Omental fat pad (tissue), 3 donors: ENCODE measurements at regions not wholly inside any gene's neighbourhood (a gene's known extent, or its start where the extent isn't known, plus 50 kb on each side); places are given as distances from the start of the nearest gene placed in this dataset.
"Not testable (repeated sequence)": the region's sequence is repeated elsewhere in the genome, so short reads cannot be mapped to it uniquely, and the experiment has no call there.

ENCODE experiments used
- ATAC-seq: fragments of 150-250 bp; one replicate; pipeline ENCODE4 v1.9.1; 2016; ENCODE audit warnings: mild to moderate bottlenecking, moderate library complexity; ENCODE audit not compliant: low FRiP score
- DNase-seq: peaks from one replicate; pipeline ENCODE4 v3.0.0-alpha.2; 2019; ENCODE audit warnings: low spot score
- CTCF ChIP-seq, 3 donors: fragments of 450-650 bp; IDR thresholded peaks; one replicate each; pipeline ENCODE4 v1.5.1; 2016 to 2017; ENCODE audit warnings: antibody characterized with exemption in 3 of 3, mild to moderate bottlenecking in 3 of 3, moderate library complexity in 2 of 3

DNA sequence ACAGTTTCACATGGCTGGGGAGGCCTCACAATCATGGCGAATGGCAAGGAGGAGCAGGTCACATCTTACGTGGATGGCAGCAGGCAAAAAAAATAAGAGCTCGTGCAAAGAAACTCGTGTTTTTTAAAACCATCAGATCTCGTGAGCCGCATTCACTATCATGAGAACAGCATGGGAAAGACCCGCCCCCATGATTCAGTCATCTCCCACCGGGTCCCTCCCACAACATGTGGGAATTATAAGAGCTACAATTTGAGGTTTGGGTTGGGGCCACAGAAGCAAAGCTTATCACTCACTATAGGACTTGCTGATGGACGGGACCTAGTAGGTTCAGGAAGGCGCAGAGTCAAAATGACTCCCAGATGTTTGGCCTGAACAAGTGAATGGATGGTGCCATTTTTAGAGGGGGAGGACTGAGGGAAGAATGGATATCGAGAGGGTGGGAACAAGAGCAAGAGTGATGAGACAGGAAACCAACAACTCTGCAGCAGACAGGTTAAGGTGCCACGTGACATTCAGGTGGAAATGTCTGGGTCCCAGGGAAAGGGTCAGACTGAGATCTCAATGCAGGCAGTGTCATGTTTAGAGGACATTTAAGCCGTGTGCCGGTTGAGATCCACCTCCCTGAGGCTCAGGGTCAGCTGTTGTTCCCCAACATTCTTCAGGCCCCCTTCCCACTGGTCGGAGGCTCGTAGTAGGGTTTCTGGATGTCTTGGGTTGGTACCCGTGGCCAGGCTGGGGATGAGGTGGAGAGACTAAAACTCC, 85.7 kb downstream of the MYCN start:
- no peak for TF ChIP-seq CTCF (IDR thresholded peaks at IDR 0.05)
- ATAC-seq (no peak), DNase-seq (no peak)

DNA sequence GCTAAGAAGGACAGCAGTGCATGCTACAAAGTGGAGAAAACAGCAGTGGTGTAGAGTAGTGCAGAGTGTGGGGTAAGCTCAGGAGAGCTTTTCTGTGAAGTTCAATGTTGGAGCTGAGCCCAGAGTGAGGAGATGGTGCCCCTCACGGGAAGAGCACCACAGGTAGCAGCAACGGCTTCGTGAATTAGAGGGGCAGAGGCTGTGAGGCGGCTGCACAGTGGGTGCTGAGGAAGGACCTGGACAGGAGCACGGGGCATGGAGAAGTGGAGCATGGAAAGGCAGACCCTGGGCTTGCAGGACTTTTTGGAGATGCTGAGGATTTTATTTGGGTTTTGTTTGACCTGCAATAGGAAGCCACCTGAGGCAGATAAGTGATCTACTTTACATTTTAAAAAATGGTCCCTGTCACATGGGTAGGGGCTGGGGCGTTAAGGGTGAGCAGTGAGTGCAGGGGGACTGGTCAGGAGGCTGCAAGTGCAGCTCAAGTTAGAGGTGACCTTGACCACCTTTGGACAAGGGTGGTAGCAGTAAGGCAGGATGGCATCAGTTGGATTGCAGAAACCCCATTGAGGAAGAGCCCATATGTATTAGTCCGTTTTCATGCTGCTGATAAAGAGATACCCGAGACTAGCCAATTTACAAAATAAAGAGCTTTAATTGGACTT, 85.0 kb downstream of the MYCN start:
- no peak for TF ChIP-seq CTCF (IDR thresholded peaks at IDR 0.05)
- no peak for ATAC-seq
- DNase-seq = no peak

DNA sequence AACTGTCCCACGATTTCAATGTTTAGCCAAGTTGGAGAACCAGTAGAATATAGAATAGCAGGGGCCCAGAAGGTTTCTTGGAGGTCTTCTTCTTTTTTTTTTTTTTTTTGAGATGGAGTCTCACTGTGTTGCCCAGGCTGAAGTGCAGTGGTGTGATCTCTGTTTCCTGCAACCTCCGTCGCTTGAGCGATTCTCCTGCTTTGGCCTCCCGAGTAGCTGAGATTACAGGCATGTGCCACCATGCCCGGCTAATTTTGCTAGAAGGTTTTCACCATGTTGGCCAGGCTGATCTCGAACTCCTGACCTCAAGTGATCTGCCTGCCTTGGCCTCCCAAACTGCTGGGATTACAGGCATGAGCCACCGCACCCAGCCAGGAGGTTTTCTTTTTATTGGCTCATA, 84.3 kb downstream of the MYCN start:
- not testable (repeated sequence) for ATAC-seq, DNase-seq

- ATAC-seq (no peak), DNase-seq (no peak)
- no peak for TF ChIP-seq CTCF (IDR thresholded peaks at IDR 0.05)
These were observed 83.4 kb downstream of the MYCN start for GRCh38 chr2:16023506-16024360.

- DNase-seq (no peak), ATAC-seq (no peak)
- no peak for TF ChIP-seq CTCF (IDR thresholded peaks at IDR 0.05)
These were observed 82.3 kb downstream of the MYCN start for GRCh38 chr2:16022548-16023240.

- no peak for TF ChIP-seq CTCF (IDR thresholded peaks at IDR 0.05)
- ATAC-seq = no peak
- DNase-seq = no peak
These were observed 81.4 kb downstream of the MYCN start for GRCh38 chr2:16021611-16022363.
